ENCODE measurements at regions not wholly inside any gene's neighbourhood (a gene's known extent, or its start where the extent isn't known, plus 50 kb on each side); places are given as distances from the start of the nearest gene placed in this dataset.

- TF ChIP-seq EZH2 (IDR thresholded peaks at IDR 0.05; ENCODE audit: low read depth, unreplicated experiment), result no peak
- TF ChIP-seq, protein P1, sequence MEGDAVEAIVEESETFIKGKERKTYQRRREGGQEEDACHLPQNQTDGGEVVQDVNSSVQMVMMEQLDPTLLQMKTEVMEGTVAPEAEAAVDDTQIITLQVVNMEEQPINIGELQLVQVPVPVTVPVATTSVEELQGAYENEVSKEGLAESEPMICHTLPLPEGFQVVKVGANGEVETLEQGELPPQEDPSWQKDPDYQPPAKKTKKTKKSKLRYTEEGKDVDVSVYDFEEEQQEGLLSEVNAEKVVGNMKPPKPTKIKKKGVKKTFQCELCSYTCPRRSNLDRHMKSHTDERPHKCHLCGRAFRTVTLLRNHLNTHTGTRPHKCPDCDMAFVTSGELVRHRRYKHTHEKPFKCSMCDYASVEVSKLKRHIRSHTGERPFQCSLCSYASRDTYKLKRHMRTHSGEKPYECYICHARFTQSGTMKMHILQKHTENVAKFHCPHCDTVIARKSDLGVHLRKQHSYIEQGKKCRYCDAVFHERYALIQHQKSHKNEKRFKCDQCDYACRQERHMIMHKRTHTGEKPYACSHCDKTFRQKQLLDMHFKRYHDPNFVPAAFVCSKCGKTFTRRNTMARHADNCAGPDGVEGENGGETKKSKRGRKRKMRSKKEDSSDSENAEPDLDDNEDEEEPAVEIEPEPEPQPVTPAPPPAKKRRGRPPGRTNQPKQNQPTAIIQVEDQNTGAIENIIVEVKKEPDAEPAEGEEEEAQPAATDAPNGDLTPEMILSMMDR (conservative IDR thresholded peaks at IDR 0.05; ENCODE audit: low read depth in 2 of 2), result no peak
- no peak for TF ChIP-seq POLR2AphosphoS5 (IDR thresholded peaks at IDR 0.05; ENCODE audit: low read depth)
- no peak for TF ChIP-seq JUNB (IDR thresholded peaks at IDR 0.05; ENCODE audit: unreplicated experiment)
- TF ChIP-seq STAT1 (IDR thresholded peaks at IDR 0.05; ENCODE audit: unreplicated experiment), result no peak
- TF ChIP-seq EZH2phosphoT487 (IDR thresholded peaks at IDR 0.05; ENCODE audit: unreplicated experiment), result no peak
- TF ChIP-seq, protein P2, sequence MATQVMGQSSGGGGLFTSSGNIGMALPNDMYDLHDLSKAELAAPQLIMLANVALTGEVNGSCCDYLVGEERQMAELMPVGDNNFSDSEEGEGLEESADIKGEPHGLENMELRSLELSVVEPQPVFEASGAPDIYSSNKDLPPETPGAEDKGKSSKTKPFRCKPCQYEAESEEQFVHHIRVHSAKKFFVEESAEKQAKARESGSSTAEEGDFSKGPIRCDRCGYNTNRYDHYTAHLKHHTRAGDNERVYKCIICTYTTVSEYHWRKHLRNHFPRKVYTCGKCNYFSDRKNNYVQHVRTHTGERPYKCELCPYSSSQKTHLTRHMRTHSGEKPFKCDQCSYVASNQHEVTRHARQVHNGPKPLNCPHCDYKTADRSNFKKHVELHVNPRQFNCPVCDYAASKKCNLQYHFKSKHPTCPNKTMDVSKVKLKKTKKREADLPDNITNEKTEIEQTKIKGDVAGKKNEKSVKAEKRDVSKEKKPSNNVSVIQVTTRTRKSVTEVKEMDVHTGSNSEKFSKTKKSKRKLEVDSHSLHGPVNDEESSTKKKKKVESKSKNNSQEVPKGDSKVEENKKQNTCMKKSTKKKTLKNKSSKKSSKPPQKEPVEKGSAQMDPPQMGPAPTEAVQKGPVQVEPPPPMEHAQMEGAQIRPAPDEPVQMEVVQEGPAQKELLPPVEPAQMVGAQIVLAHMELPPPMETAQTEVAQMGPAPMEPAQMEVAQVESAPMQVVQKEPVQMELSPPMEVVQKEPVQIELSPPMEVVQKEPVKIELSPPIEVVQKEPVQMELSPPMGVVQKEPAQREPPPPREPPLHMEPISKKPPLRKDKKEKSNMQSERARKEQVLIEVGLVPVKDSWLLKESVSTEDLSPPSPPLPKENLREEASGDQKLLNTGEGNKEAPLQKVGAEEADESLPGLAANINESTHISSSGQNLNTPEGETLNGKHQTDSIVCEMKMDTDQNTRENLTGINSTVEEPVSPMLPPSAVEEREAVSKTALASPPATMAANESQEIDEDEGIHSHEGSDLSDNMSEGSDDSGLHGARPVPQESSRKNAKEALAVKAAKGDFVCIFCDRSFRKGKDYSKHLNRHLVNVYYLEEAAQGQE (IDR thresholded peaks at IDR 0.05; ENCODE audit: unreplicated experiment), result no peak
- TF ChIP-seq, protein P3, sequence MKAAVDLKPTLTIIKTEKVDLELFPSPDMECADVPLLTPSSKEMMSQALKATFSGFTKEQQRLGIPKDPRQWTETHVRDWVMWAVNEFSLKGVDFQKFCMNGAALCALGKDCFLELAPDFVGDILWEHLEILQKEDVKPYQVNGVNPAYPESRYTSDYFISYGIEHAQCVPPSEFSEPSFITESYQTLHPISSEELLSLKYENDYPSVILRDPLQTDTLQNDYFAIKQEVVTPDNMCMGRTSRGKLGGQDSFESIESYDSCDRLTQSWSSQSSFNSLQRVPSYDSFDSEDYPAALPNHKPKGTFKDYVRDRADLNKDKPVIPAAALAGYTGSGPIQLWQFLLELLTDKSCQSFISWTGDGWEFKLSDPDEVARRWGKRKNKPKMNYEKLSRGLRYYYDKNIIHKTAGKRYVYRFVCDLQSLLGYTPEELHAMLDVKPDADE (IDR thresholded peaks at IDR 0.05), result no peak
Observed at GRCh38 chr2:234300932-234301823, 195.7 kb downstream of the ARL4C start.
